Activated CD8-positive, alpha-beta memory T cell treated with anti-CD3 and anti-CD28 coated beads for 24 hours (primary cell): ENCODE measurements at regions not wholly inside any gene's neighbourhood (a gene's known extent, or its start where the extent isn't known, plus 50 kb on each side); places are given as distances from the start of the nearest gene placed in this dataset.
"Not testable (repeated sequence)": the region's sequence is repeated elsewhere in the genome, so short reads cannot be mapped to it uniquely, and the experiment has no call there.

Experiments
- DNase-seq: peaks from one replicate; pipeline ENCODE4 v3.0.0-alpha.2; 2020

- no peak for DNase-seq
Observed at GRCh38 chr20:47940101-47940813, 155.0 kb upstream of the SULF2 start.

GRCh38 chr20:47936612-47937011 is 151.3 kb upstream of the SULF2 start:
- DNase-seq = no peak

GRCh38 chr20:47934761-47935160 is 149.5 kb upstream of the SULF2 start:
- no peak for DNase-seq

- DNase-seq = no peak
Observed at GRCh38 chr20:47931443-47931842, 146.2 kb upstream of the SULF2 start.

- DNase-seq = no peak
Observed at GRCh38 chr20:47931002-47931401, 145.7 kb upstream of the SULF2 start.

- DNase-seq = no peak
Observed at GRCh38 chr20:47929368-47930115, 144.3 kb upstream of the SULF2 start.

- DNase-seq = no peak
Observed at GRCh38 chr20:47927944-47928343, 142.7 kb upstream of the SULF2 start.

GRCh38 chr20:47927385-47927851 is 142.1 kb upstream of the SULF2 start:
- no peak for DNase-seq

GRCh38 chr20:47926731-47927130 is 141.4 kb upstream of the SULF2 start:
- no peak for DNase-seq

GRCh38 chr20:47925593-47925992 is 140.3 kb upstream of the SULF2 start:
- no peak for DNase-seq

GRCh38 chr20:47922269-47922668 is 137.0 kb upstream of the SULF2 start:
- no peak for DNase-seq

GRCh38 chr20:47921829-47922228 is 136.5 kb upstream of the SULF2 start:
- DNase-seq = not testable (repeated sequence)

GRCh38 chr20:47921408-47921807 is 136.1 kb upstream of the SULF2 start:
- no peak for DNase-seq

- no peak for DNase-seq
Observed at GRCh38 chr20:47917549-47918070, 132.3 kb upstream of the SULF2 start.

GRCh38 chr20:47915495-47915894 is 130.2 kb upstream of the SULF2 start:
- no peak for DNase-seq

GRCh38 chr20:47914792-47915191 is 129.5 kb upstream of the SULF2 start:
- DNase-seq = no peak

- DNase-seq = not testable (repeated sequence)
Observed at GRCh38 chr20:47912786-47913501, 127.7 kb upstream of the SULF2 start.

- DNase-seq = not testable (repeated sequence)
Observed at GRCh38 chr20:47912165-47912564, 126.9 kb upstream of the SULF2 start.

GRCh38 chr20:47909696-47910369 is 124.6 kb upstream of the SULF2 start:
- not testable (repeated sequence) for DNase-seq

GRCh38 chr20:47908361-47909035 is 123.2 kb upstream of the SULF2 start:
- not testable (repeated sequence) for DNase-seq

GRCh38 chr20:47907951-47908350 is 122.7 kb upstream of the SULF2 start:
- DNase-seq = not testable (repeated sequence)

- DNase-seq = no peak
Observed at GRCh38 chr20:47907031-47907675, 121.9 kb upstream of the SULF2 start.
